A673 (cell line): ENCODE measurements at regions not wholly inside any gene's neighbourhood (a gene's known extent, or its start where the extent isn't known, plus 50 kb on each side); places are given as distances from the start of the nearest gene placed in this dataset.

ENCODE experiments used
- EZH2 ChIP-seq: fragments of 200-600 bp; sonication (generic); IDR thresholded peaks from 2 replicates; pipeline ENCODE4 v1.6.1; 2017; ENCODE audit warnings: borderline replicate concordance, low read depth, mild to moderate bottlenecking, mixed read lengths, antibody characterized with exemption, low read length; ENCODE audit not compliant: poor library complexity, severe bottlenecking
- TF ChIP-seq, protein P1 (sequence below): fragments of 300-800, 200-600 bp; sonication (generic); conservative IDR thresholded peaks from 2 replicates; pipeline ENCODE4 v1.5.1; 2017; ENCODE audit warnings: low read depth, mild to moderate bottlenecking, antibody characterized with exemption, low read length, moderate library complexity, mixed read lengths

DNA sequence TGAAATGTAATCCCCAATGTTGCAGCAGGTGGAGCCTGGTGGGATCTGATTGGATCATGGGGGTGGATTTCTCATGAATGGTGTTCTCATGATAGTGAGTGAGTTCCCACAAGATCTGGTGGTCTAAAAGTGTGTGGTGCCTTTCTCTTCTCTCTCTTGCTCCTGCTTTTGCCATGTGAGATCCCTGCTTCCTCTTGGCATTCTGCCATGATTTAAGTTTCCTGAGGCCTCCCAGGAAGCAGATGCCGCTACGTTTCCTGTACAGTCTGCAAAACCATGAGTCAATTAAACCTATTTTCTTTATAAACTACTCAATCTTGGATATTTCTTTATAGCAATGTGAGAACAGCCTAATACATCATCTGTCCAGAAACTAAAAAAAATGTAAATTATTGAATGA is 298.3 kb downstream of the MEX3B start:
- TF ChIP-seq, protein P1, sequence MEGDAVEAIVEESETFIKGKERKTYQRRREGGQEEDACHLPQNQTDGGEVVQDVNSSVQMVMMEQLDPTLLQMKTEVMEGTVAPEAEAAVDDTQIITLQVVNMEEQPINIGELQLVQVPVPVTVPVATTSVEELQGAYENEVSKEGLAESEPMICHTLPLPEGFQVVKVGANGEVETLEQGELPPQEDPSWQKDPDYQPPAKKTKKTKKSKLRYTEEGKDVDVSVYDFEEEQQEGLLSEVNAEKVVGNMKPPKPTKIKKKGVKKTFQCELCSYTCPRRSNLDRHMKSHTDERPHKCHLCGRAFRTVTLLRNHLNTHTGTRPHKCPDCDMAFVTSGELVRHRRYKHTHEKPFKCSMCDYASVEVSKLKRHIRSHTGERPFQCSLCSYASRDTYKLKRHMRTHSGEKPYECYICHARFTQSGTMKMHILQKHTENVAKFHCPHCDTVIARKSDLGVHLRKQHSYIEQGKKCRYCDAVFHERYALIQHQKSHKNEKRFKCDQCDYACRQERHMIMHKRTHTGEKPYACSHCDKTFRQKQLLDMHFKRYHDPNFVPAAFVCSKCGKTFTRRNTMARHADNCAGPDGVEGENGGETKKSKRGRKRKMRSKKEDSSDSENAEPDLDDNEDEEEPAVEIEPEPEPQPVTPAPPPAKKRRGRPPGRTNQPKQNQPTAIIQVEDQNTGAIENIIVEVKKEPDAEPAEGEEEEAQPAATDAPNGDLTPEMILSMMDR: no peak
- no peak for TF ChIP-seq EZH2
